Smooth muscle cell (in vitro differentiated cells): ENCODE measurements at regions not wholly inside any gene's neighbourhood (a gene's known extent, or its start where the extent isn't known, plus 50 kb on each side); places are given as distances from the start of the nearest gene placed in this dataset.

Experiments
- DNase-seq: peaks from one replicate; lab custom pipeline; 2025; ENCODE audit not compliant: unreplicated experiment; lab: John Stamatoyannopoulos, UW
- H2AFZ ChIP-seq: fragments of 200-600 bp; sonication (generic); 2 replicates; pipeline ENCODE4 v1.6.0; 2016; ENCODE audit warnings: antibody characterized with exemption, low read depth, mild to moderate bottlenecking
- H3F3A ChIP-seq: fragments of 200-600 bp; sonication (generic); 2 replicates; pipeline ENCODE4 v1.6.0; 2017; ENCODE audit warnings: antibody characterized with exemption, low read depth
- H3K27ac ChIP-seq: fragments of 200-600 bp; sonication (generic); 2 replicates; pipeline ENCODE4 v1.5.1; 2016; ENCODE audit warnings: low read depth, mild to moderate bottlenecking
- H3K27me3 ChIP-seq: fragments of 200-600 bp; sonication (generic); 2 replicates; pipeline ENCODE4 v1.6.1; 2016; ENCODE audit warnings: low read depth, mild to moderate bottlenecking
- H3K36me3 ChIP-seq: fragments of 200-600 bp; sonication (generic); 2 replicates; pipeline ENCODE4 v1.5.1; 2016; ENCODE audit warnings: low read depth
- H3K4me1 ChIP-seq: fragments of 200-600 bp; sonication (generic); 2 replicates; pipeline ENCODE4 v1.5.1; 2016; ENCODE audit warnings: low read depth
- H3K4me2 ChIP-seq: fragments of 200-600 bp; sonication (generic); 2 replicates; pipeline ENCODE4 v1.6.0; 2016; ENCODE audit warnings: mild to moderate bottlenecking
- H3K4me3 ChIP-seq: fragments of 200-600 bp; sonication (generic); 2 replicates; pipeline ENCODE4 v1.5.1; 2016; ENCODE audit warnings: mild to moderate bottlenecking
- H3K79me2 ChIP-seq: fragments of 200-600 bp; sonication (generic); 2 replicates; pipeline ENCODE4 v1.6.0; 2016; ENCODE audit warnings: low read depth, mild to moderate bottlenecking
- H3K9ac ChIP-seq: fragments of 200-600 bp; sonication (generic); 2 replicates; pipeline ENCODE4 v1.6.0; 2016; ENCODE audit warnings: low read depth
- H3K9me3 ChIP-seq: fragments of 200-600 bp; sonication (generic); replicated peaks from 2 replicates; pipeline ENCODE4 v1.5.1; 2016; ENCODE audit warnings: low read depth
- H4K20me1 ChIP-seq: fragments of 200-600 bp; sonication (generic); 2 replicates; pipeline ENCODE4 v1.6.0; 2016; ENCODE audit warnings: low read depth
- CTCF ChIP-seq: fragments of 200-600 bp; sonication (generic); IDR thresholded peaks from 2 replicates; pipeline ENCODE4 v1.5.1; 2017; ENCODE audit warnings: borderline replicate concordance, mild to moderate bottlenecking, antibody characterized with exemption; ENCODE audit not compliant: insufficient read depth, poor library complexity, severe bottlenecking
- WGBS: methylation state at CpG from one replicate; pipeline ENCODE4 v1.1.7; 2016; ENCODE audit warnings: low lambda C conversion rate; 5-methylcytosine and 5-hydroxymethylcytosine counted together

- Histone ChIP-seq H2AFZ (no peak overlapping the region), H4K20me1 (no peaks in the 10 kb centered on the region), H3K9ac (no peak overlapping the region), H3K4me3 (no peak overlapping the region), H3K27me3 (no peaks in the 10 kb centered on the region), H3K79me2 (no peaks in the 10 kb centered on the region), H3F3A (peaks cover 9% of the 10 kb centered on the region), H3K4me2 (no peak overlapping the region), H3K36me3 (peaks cover 6% of the 10 kb centered on the region), H3K27ac (no peak overlapping the region), H3K4me1 (no peaks in the 10 kb centered on the region), H3K9me3 (peaks cover 4% of the 10 kb centered on the region)
- WGBS = 98% methylated on average over 1 of the region's 1 CpG
- TF ChIP-seq CTCF = no peak
- no peak for DNase-seq
These were observed 616.3 kb downstream of the UTRN start for GRCh38 chr6:144901412-144901811.

- Histone ChIP-seq H3K4me2 (no peak overlapping the region), H3K36me3 (no peaks in the 10 kb centered on the region), H3K9me3 (no peaks in the 10 kb centered on the region), H3K4me1 (no peaks in the 10 kb centered on the region), H4K20me1 (no peaks in the 10 kb centered on the region), H2AFZ (no peak overlapping the region), H3K4me3 (no peak overlapping the region), H3K27me3 (no peaks in the 10 kb centered on the region), H3K79me2 (no peaks in the 10 kb centered on the region), H3K9ac (no peak overlapping the region), H3F3A (peaks cover 3% of the 10 kb centered on the region), H3K27ac (no peak overlapping the region)
- no peak for DNase-seq
- no peak for TF ChIP-seq CTCF
- WGBS = 97% methylated on average over 1 of the region's 1 CpG
These were observed 622.9 kb downstream of the UTRN start for GRCh38 chr6:144908004-144908403.

- H3K27ac ChIP-seq = no peak overlapping the region
- no peak overlapping the region for H2AFZ ChIP-seq
- 91% methylated on average over 3 of the region's 3 CpGs for WGBS
- no peak overlapping the region for H3K4me2 ChIP-seq
- H3K4me3 ChIP-seq = no peak overlapping the region
- no peaks in the 10 kb centered on the region for H3K79me2 ChIP-seq
- H3F3A ChIP-seq = peaks cover 3% of the 10 kb centered on the region
- no peak for DNase-seq
- H3K9ac ChIP-seq = no peak overlapping the region
- H3K4me1 ChIP-seq = no peaks in the 10 kb centered on the region
- no peaks in the 10 kb centered on the region for H4K20me1 ChIP-seq
- no peaks in the 10 kb centered on the region for H3K27me3 ChIP-seq
- no peaks in the 10 kb centered on the region for H3K9me3 ChIP-seq
- no peaks in the 10 kb centered on the region for H3K36me3 ChIP-seq
- TF ChIP-seq CTCF = no peak
These were observed 624.7 kb downstream of the UTRN start for GRCh38 chr6:144909753-144910285.

- Histone ChIP-seq H3K79me2 (no peaks in the 10 kb centered on the region), H3K27me3 (no peaks in the 10 kb centered on the region), H4K20me1 (no peaks in the 10 kb centered on the region), H3K4me2 (no peak overlapping the region), H3K4me3 (no peak overlapping the region), H3F3A (peaks cover 3% of the 10 kb centered on the region), H3K4me1 (no peaks in the 10 kb centered on the region), H2AFZ (no peak overlapping the region), H3K9ac (no peak overlapping the region), H3K36me3 (no peaks in the 10 kb centered on the region), H3K27ac (no peak overlapping the region), H3K9me3 (no peaks in the 10 kb centered on the region)
- TF ChIP-seq CTCF = no peak
- WGBS = 87% methylated on average over 2 of the region's 2 CpGs
- DNase-seq = no peak
These were observed 626.2 kb downstream of the UTRN start for GRCh38 chr6:144911322-144911721.
